ENCODE measurements at regions not wholly inside any gene's neighbourhood (a gene's known extent, or its start where the extent isn't known, plus 50 kb on each side); places are given as distances from the start of the nearest gene placed in this dataset.

GRCh38 chr20:6434131-6434530 lies 311.3 kb upstream of the FERMT1 start:
- DNase-seq (ENCODE audit: low read depth in 4 of 4, low spot score in 1 of 4): no peak

- DNase-seq (ENCODE audit: low read depth in 4 of 4, low spot score in 1 of 4): no peak
These were observed 307.6 kb upstream of the FERMT1 start for GRCh38 chr20:6430381-6430780.

- DNase-seq (ENCODE audit: low read depth in 4 of 4, low spot score in 1 of 4): no peak
These were observed 303.6 kb upstream of the FERMT1 start for GRCh38 chr20:6426287-6426891.

- DNase-seq (ENCODE audit: low read depth in 4 of 4, low spot score in 1 of 4): no peak
These were observed 298.8 kb upstream of the FERMT1 start for GRCh38 chr20:6421321-6422248.

GRCh38 chr20:6420336-6420735 lies 297.5 kb upstream of the FERMT1 start:
- no peak for DNase-seq (ENCODE audit: low read depth in 4 of 4, low spot score in 1 of 4)

- DNase-seq (ENCODE audit: low read depth in 4 of 4, low spot score in 1 of 4): no peak
These were observed 295.9 kb upstream of the FERMT1 start for GRCh38 chr20:6418732-6419131.

- DNase-seq (ENCODE audit: low read depth in 4 of 4, low spot score in 1 of 4): no peak
These were observed 293.5 kb upstream of the FERMT1 start for GRCh38 chr20:6416371-6416770.

GRCh38 chr20:6411651-6412050 lies 288.8 kb upstream of the FERMT1 start:
- DNase-seq (ENCODE audit: low read depth in 4 of 4, low spot score in 1 of 4): no peak

- no peak for DNase-seq (ENCODE audit: low read depth in 4 of 4, low spot score in 1 of 4)
These were observed 287.9 kb upstream of the FERMT1 start for GRCh38 chr20:6410721-6411120.

- no peak for DNase-seq (ENCODE audit: low read depth in 4 of 4, low spot score in 1 of 4)
These were observed 284.3 kb upstream of the FERMT1 start for GRCh38 chr20:6407163-6407562.

- DNase-seq (ENCODE audit: low read depth in 4 of 4, low spot score in 1 of 4): no peak
These were observed 279.2 kb upstream of the FERMT1 start for GRCh38 chr20:6401893-6402557.

- DNase-seq (ENCODE audit: low read depth in 4 of 4, low spot score in 1 of 4): no peak
These were observed 274.3 kb upstream of the FERMT1 start for GRCh38 chr20:6397115-6397514.

- DNase-seq (ENCODE audit: low read depth in 4 of 4, low spot score in 1 of 4): no peak
These were observed 272.9 kb upstream of the FERMT1 start for GRCh38 chr20:6395695-6396094.

GRCh38 chr20:6388671-6389197 lies 265.9 kb upstream of the FERMT1 start:
- no peak for DNase-seq (ENCODE audit: low read depth in 4 of 4, low spot score in 1 of 4)

- no peak for DNase-seq (ENCODE audit: low read depth in 4 of 4, low spot score in 1 of 4)
These were observed 262.2 kb upstream of the FERMT1 start for GRCh38 chr20:6384956-6385486.

- DNase-seq (ENCODE audit: low read depth in 4 of 4, low spot score in 1 of 4): no peak
These were observed 261.6 kb upstream of the FERMT1 start for GRCh38 chr20:6384380-6384779.

- no peak for DNase-seq (ENCODE audit: low read depth in 4 of 4, low spot score in 1 of 4)
These were observed 259.1 kb upstream of the FERMT1 start for GRCh38 chr20:6381887-6382286.

GRCh38 chr20:6362245-6362644 lies 239.4 kb upstream of the FERMT1 start:
- DNase-seq (ENCODE audit: low read depth in 4 of 4, low spot score in 1 of 4): no peak

GRCh38 chr20:6360766-6361165 lies 237.9 kb upstream of the FERMT1 start:
- no peak for DNase-seq (ENCODE audit: low read depth in 4 of 4, low spot score in 1 of 4)

GRCh38 chr20:6355754-6356451 lies 233.1 kb upstream of the FERMT1 start:
- DNase-seq (ENCODE audit: low read depth in 4 of 4, low spot score in 1 of 4): no peak

- no peak for DNase-seq (ENCODE audit: low read depth in 4 of 4, low spot score in 1 of 4)
These were observed 226.1 kb upstream of the FERMT1 start for GRCh38 chr20:6348908-6349307.
